ENCODE measurements at regions not wholly inside any gene's neighbourhood (a gene's known extent, or its start where the extent isn't known, plus 50 kb on each side); places are given as distances from the start of the nearest gene placed in this dataset.
"Not testable (repeated sequence)": the region's sequence is repeated elsewhere in the genome, so short reads cannot be mapped to it uniquely, and the experiment has no call there.

GRCh38 chr9:83133316-83133715, 70.4 kb upstream of the RASEF start:
- DNase-seq: no peak

- no peak for DNase-seq
Measured at GRCh38 chr9:83132768-83133167, 69.8 kb upstream of the RASEF start.

GRCh38 chr9:83130541-83130940, 67.6 kb upstream of the RASEF start:
- no peak for DNase-seq

- no peak for DNase-seq
Measured at GRCh38 chr9:83125671-83126070, 62.7 kb upstream of the RASEF start.

- DNase-seq: no peak
Measured at GRCh38 chr9:83119873-83120272, 56.9 kb upstream of the RASEF start.

GRCh38 chr9:83116026-83116425, 53.1 kb upstream of the RASEF start:
- DNase-seq: no peak

GRCh38 chr9:83113445-83113844, 50.5 kb upstream of the RASEF start:
- DNase-seq: not testable (repeated sequence)

All from RPMI8226 (cell line).